Vagina (tissue), 2 donors: ENCODE measurements at regions not wholly inside any gene's neighbourhood (a gene's known extent, or its start where the extent isn't known, plus 50 kb on each side); places are given as distances from the start of the nearest gene placed in this dataset.

Source experiments
- DNase-seq, 2 donors: peaks; one replicate each; pipeline ENCODE4 v3.0.0-alpha.2; 2017; ENCODE audit errors: extremely low spot score in 2 of 2
- H3K27ac ChIP-seq: fragments of 200-600 bp; sonication (generic); one replicate; pipeline ENCODE4 v1.5.1; 2019
- H3K27me3 ChIP-seq: fragments of 200-600 bp; sonication (generic); one replicate; pipeline ENCODE4 v1.5.1; 2019
- H3K36me3 ChIP-seq, 2 donors: fragments of 200-600 bp; sonication (generic); one replicate each; pipeline ENCODE4 v1.5.1; 2017 to 2019
- H3K4me1 ChIP-seq: fragments of 200-600 bp; sonication (generic); one replicate; pipeline ENCODE4 v1.5.1; 2019
- H3K4me3 ChIP-seq, 2 donors: fragments of 200-600 bp; sonication (generic); 1 replicate in 1 of 2; 2 replicates in 1 of 2; pipeline ENCODE4 v1.5.1; 2016 to 2019
- H3K9me3 ChIP-seq: fragments of 200-600 bp; sonication (generic); one replicate; pipeline ENCODE4 v1.5.1; 2019
- POLR2A ChIP-seq, 2 donors: fragments of 450-650 bp; IDR thresholded peaks; one replicate each; pipeline ENCODE4 v1.6.1; 2017; ENCODE audit warnings: antibody characterized with exemption in 2 of 2, mild to moderate bottlenecking in 2 of 2, moderate library complexity in 2 of 2
- POLR2AphosphoS5 ChIP-seq, 2 donors: sonication (generic); formaldehyde crosslinking; IDR thresholded peaks; one replicate each; pipeline ENCODE4 v1.9.0; 2017; ENCODE audit warnings: antibody characterized with exemption in 2 of 2, mild to moderate bottlenecking in 2 of 2, low read depth in 1 of 2; ENCODE audit not compliant: insufficient read depth in 1 of 2
- intact Hi-C: fragments of 100-400 bp; cut with DNase I; formaldehyde crosslinking; loops from one replicate; pipeline ENCODE4 v1.15.1; 2023
- TF ChIP-seq, protein P1 (sequence below), 3 experiments: fragments of 450-650 bp in 2 of 3; fragments of 200-600 bp in 1 of 3; sonication (generic) in 1 of 3; IDR thresholded peaks; one replicate each; pipeline ENCODE4 v1.5.1; 2017 to 2019; ENCODE audit warnings: antibody characterized with exemption in 3 of 3, mild to moderate bottlenecking in 2 of 3, moderate library complexity in 2 of 3

DNA sequence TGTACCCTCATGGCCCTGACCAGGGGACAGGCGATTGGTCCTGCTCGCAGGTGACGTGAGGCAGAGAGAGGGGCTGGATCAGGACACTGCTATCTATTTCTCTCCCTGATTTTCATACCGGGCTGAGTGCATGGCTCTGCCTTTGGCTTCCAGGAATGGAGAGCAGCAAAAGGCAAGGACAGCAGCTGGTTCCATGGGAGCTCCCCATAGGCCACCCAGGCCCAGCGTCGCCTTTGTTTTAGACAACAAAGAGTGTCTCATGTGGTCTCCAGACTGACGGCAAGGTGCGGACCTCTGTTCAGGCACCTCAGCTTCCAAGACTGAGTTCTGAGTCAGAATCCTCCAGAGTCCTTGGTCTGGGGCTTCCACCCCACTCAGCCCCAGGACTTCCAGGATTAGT lies 123.1 kb downstream of the VEGFA start:
- no peaks in the 10 kb centered on the region for H3K9me3 ChIP-seq
- TF ChIP-seq, protein P1, sequence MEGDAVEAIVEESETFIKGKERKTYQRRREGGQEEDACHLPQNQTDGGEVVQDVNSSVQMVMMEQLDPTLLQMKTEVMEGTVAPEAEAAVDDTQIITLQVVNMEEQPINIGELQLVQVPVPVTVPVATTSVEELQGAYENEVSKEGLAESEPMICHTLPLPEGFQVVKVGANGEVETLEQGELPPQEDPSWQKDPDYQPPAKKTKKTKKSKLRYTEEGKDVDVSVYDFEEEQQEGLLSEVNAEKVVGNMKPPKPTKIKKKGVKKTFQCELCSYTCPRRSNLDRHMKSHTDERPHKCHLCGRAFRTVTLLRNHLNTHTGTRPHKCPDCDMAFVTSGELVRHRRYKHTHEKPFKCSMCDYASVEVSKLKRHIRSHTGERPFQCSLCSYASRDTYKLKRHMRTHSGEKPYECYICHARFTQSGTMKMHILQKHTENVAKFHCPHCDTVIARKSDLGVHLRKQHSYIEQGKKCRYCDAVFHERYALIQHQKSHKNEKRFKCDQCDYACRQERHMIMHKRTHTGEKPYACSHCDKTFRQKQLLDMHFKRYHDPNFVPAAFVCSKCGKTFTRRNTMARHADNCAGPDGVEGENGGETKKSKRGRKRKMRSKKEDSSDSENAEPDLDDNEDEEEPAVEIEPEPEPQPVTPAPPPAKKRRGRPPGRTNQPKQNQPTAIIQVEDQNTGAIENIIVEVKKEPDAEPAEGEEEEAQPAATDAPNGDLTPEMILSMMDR (IDR thresholded peaks at IDR 0.05) = no peak
- TF ChIP-seq POLR2A (IDR thresholded peaks at IDR 0.05) (no peak), POLR2AphosphoS5 (IDR thresholded peaks at IDR 0.05; ENCODE audit: insufficient read depth in 1 of 2, low read depth in 1 of 2) (no peak)
- no peaks in the 10 kb centered on the region for H3K4me1 ChIP-seq
- intact Hi-C loops = no loop called here
- no peak for DNase-seq
- no peaks in the 10 kb centered on the region for H3K36me3 ChIP-seq
- no peaks in the 10 kb centered on the region for H3K27me3 ChIP-seq
- no peak overlapping the region for H3K27ac ChIP-seq
- H3K4me3 ChIP-seq = no peak overlapping the region

DNA sequence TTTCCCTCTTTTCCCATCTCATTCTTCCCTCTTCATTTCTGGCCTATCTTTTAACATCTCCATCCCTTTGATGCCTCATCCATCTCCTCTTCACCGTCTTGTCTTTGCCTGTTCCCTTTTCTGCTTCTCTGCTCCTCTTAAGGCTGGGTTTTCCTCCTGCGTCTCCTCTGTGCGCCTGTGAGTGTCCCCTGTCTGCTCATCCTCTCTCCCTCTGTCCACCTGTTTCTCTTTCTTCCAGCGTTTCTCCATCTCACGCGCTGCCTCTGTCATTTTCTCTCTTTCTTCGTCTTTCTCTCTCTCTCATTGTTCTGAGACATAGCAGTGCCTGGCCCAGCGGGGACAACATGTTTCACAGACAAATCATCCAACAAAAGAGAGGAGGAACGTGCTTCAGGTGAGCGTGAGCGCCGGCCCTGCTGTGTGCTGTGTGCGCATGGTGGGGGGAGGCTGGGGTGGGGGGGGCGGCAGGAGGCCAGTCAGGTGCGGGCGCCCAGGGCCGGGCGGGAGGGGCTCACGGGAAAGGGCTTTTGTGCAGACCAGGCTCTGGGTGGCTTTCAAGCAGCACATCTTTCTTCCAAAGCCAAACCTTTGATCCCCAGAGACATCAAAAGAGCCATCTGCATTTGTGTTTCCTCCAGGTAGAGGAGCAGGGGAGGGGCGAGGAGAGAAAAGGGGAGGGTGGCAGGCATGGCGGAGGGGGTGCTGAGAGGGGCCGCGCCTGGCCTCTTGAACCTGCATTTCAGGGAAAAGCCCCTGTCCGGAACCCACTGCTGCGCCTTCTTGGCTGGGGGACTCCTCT lies 121.3 kb downstream of the VEGFA start:
- DNase-seq = no peak
- Histone ChIP-seq H3K4me1 (no peaks in the 10 kb centered on the region), H3K4me3 (no peak overlapping the region), H3K27ac (no peak overlapping the region), H3K36me3 (no peaks in the 10 kb centered on the region), H3K27me3 (no peaks in the 10 kb centered on the region), H3K9me3 (no peaks in the 10 kb centered on the region)
- TF ChIP-seq POLR2AphosphoS5 (IDR thresholded peaks at IDR 0.05; ENCODE audit: insufficient read depth in 1 of 2, low read depth in 1 of 2) (no peak), POLR2A (IDR thresholded peaks at IDR 0.05) (no peak)
- TF ChIP-seq, protein P1 (IDR thresholded peaks at IDR 0.05) = no peak
- intact Hi-C loops = no loop called here

DNA sequence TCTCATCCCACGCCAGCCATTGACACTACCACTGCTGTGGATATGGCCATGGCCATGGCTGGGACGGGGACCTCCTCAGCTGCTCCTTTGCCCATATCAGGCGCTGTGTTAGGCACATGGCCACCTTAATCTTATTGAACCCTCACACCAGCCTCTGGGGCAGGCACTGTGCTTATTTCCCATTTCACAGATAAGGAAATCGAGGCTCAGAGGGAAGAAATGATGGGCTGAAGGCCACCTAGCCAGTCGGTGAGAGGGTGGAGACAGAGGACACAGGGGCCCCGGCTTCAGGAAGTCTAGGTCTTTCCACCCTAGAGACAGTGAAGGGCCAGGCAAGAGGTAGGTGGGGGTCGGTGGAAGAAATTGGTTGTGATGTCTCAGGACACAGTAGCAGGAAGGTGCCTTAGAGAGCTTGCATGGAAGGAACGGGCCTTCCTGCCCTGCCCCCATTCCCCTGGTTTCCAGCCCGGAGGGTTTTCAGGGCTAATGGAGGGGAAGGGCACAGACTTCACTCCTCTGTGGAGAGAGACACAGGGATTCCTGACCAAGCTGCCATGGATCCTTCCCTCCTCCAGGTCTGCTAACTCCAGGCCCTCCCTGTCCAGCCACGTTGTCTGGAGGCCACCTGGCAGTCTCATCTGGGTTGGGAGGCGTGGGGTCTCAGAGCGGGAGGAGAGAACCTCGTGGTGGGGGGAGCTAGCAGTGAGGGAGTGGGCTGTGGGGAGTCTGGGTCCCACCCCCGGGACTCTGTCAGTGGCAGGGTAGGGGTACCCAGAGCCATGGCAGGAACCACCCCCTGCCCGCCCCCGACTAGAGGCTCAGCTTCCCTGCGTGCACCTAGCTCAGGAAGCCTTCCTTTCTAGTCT lies 120.4 kb downstream of the VEGFA start:
- no peak for DNase-seq
- no peaks in the 10 kb centered on the region for H3K9me3 ChIP-seq
- H3K4me1 ChIP-seq = no peaks in the 10 kb centered on the region
- intact Hi-C loops = no loop called here
- H3K4me3 ChIP-seq = no peak overlapping the region
- H3K27me3 ChIP-seq = no peaks in the 10 kb centered on the region
- H3K36me3 ChIP-seq = no peaks in the 10 kb centered on the region
- no peak overlapping the region for H3K27ac ChIP-seq
- no peak for TF ChIP-seq POLR2A (IDR thresholded peaks at IDR 0.05)
- TF ChIP-seq, protein P1 (IDR thresholded peaks at IDR 0.05) = no peak
- no peak for TF ChIP-seq POLR2AphosphoS5 (IDR thresholded peaks at IDR 0.05; ENCODE audit: insufficient read depth in 1 of 2, low read depth in 1 of 2)

DNA sequence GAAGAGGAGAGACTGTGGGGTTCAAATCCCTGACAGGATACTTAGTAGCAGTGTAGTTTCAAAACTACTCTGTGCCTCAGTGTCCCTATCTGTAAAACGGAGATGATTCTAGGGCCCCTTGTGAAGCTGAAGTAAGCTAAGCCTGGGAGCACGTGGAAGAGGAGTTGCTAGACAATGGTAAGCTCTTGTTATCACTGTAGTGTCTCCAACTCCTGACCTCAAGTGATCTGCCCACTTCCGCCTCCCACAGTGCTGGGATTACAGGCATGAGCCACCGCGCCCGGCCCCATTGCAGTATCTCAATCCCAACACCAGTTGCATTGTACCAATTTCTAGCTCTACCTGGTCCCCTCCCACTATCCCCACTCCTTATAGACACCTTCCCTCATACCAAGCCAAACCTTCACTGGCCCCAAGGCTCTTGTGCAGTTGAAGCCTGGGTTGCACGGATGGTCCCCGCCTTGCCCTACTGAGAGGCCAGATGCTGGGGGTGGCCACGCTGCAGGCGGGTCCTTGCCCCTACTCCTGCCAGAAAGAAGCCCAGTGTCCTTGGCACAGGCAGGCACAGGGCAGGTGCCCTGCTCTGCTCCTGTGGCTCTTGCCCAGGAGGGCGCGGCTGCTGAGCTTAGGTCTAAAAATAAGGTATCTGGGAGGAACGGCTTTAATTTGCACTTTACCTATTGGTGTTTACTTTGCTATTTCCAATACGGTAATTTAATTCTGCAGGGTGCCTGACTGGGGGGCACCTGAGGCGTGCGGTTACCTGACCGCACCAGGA lies 118.1 kb downstream of the VEGFA start:
- DNase-seq = no peak
- intact Hi-C loops = no loop called here
- no peaks in the 10 kb centered on the region for H3K9me3 ChIP-seq
- H3K27me3 ChIP-seq = no peaks in the 10 kb centered on the region
- no peak overlapping the region for H3K27ac ChIP-seq
- no peaks in the 10 kb centered on the region for H3K36me3 ChIP-seq
- TF ChIP-seq POLR2A (IDR thresholded peaks at IDR 0.05) = no peak
- TF ChIP-seq, protein P1 (IDR thresholded peaks at IDR 0.05) = no peak
- TF ChIP-seq POLR2AphosphoS5 (IDR thresholded peaks at IDR 0.05; ENCODE audit: insufficient read depth in 1 of 2, low read depth in 1 of 2) = no peak
- no peak overlapping the region for H3K4me3 ChIP-seq
- no peaks in the 10 kb centered on the region for H3K4me1 ChIP-seq
